ENCODE measurements at regions not wholly inside any gene's neighbourhood (a gene's known extent, or its start where the extent isn't known, plus 50 kb on each side); places are given as distances from the start of the nearest gene placed in this dataset.

DNA sequence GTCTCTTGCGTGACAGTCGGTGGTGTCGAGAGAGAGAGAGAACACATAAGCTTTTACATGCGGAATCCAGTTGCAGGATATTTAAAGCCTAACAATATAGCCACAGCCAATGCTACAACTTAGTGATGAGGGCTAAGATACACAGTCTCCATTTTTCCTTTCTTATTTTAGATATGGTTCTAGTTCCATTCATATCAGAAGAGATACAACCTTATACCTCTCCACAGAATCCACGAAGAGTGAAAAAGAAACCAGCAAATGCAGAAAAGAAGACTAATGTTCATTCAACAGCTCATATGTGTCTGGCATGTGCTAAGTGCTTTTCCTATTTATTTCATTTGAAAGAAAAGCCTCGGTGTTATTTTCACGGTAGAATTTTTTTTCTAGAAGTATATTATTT is 249.0 kb upstream of the SLITRK1 start:
- TF ChIP-seq POU2F2 (IDR thresholded peaks at IDR 0.05; ENCODE audit: low read depth, low read length) (no peak), POLR2A (IDR thresholded peaks at IDR 0.05; ENCODE audit: low read depth, low read length) (no peak)

Data from GM12891 (cell line).